Mammary epithelial cell (primary cell): ENCODE measurements at regions not wholly inside any gene's neighbourhood (a gene's known extent, or its start where the extent isn't known, plus 50 kb on each side); places are given as distances from the start of the nearest gene placed in this dataset.

Experiments
- CTCF ChIP-seq, 2 donors: IDR thresholded peaks in 1 of 2; conservative IDR thresholded peaks in 1 of 2; 2 replicates each; pipeline ENCODE4 v1.5.1; 2011 to 2012; ENCODE audit warnings: inconsistent platforms in 2 of 2, low read length in 2 of 2, mild to moderate bottlenecking in 2 of 2, control low read depth in 1 of 2, low read depth in 1 of 2; ENCODE audit not compliant: insufficient read depth in 1 of 2; ENCODE audit errors: extremely low read depth in 1 of 2
- EZH2 ChIP-seq: IDR thresholded peaks from 2 replicates; pipeline ENCODE4 v1.6.1; 2012; ENCODE audit warnings: low read length, inconsistent platforms, borderline replicate concordance

GRCh38 chr11:13127161-13127560 lies 118.0 kb downstream of the RASSF10 start:
- TF ChIP-seq EZH2 (no peak), CTCF (conservative IDR thresholded peaks at IDR 0.05 in 1 of 2, IDR thresholded peaks at IDR 0.05 in 1 of 2; ENCODE audit: extremely low read depth in 1 of 2, insufficient read depth in 1 of 2, low read depth in 1 of 2, low read length in 2 of 2) (no peak)
